Pons (tissue), 1 donor: ENCODE measurements at regions not wholly inside any gene's neighbourhood (a gene's known extent, or its start where the extent isn't known, plus 50 kb on each side); places are given as distances from the start of the nearest gene placed in this dataset.
"Not testable (repeated sequence)": the region's sequence is repeated elsewhere in the genome, so short reads cannot be mapped to it uniquely, and the experiment has no call there.

Experiments
- DNase-seq: peaks from one replicate; pipeline ENCODE4 v3.0.0-alpha.2; 2016; ENCODE audit warnings: low spot score

GRCh38 chr11:96899971-96900370, 510.2 kb downstream of the JRKL start:
- DNase-seq: no peak

- no peak for DNase-seq
Observed at GRCh38 chr11:96905143-96905542, 515.3 kb downstream of the JRKL start.

GRCh38 chr11:96905663-96906062, 515.9 kb downstream of the JRKL start:
- no peak for DNase-seq

GRCh38 chr11:96906476-96906875, 516.7 kb downstream of the JRKL start:
- no peak for DNase-seq

- no peak for DNase-seq
Observed at GRCh38 chr11:96925862-96926261, 536.0 kb downstream of the JRKL start.

GRCh38 chr11:96940227-96940626, 550.4 kb downstream of the JRKL start:
- DNase-seq: no peak

GRCh38 chr11:96942855-96943254, 553.0 kb downstream of the JRKL start:
- no peak for DNase-seq

GRCh38 chr11:96943970-96944369, 554.2 kb downstream of the JRKL start:
- no peak for DNase-seq

GRCh38 chr11:96948066-96948465, 558.3 kb downstream of the JRKL start:
- no peak for DNase-seq

GRCh38 chr11:96949464-96949863, 559.7 kb downstream of the JRKL start:
- no peak for DNase-seq

GRCh38 chr11:96954587-96955242, 564.9 kb downstream of the JRKL start:
- no peak for DNase-seq

- no peak for DNase-seq
Observed at GRCh38 chr11:96960476-96960875, 570.7 kb downstream of the JRKL start.

GRCh38 chr11:96960926-96961325, 571.1 kb downstream of the JRKL start:
- no peak for DNase-seq

- no peak for DNase-seq
Observed at GRCh38 chr11:96961931-96962330, 572.1 kb downstream of the JRKL start.

- no peak for DNase-seq
Observed at GRCh38 chr11:96963375-96963774, 573.6 kb downstream of the JRKL start.

- DNase-seq: no peak
Observed at GRCh38 chr11:96964661-96965060, 574.8 kb downstream of the JRKL start.

GRCh38 chr11:96967616-96968015, 577.8 kb downstream of the JRKL start:
- no peak for DNase-seq

GRCh38 chr11:96969251-96969650, 579.4 kb downstream of the JRKL start:
- DNase-seq: no peak

- DNase-seq: no peak
Observed at GRCh38 chr11:96978751-96979150, 588.9 kb downstream of the JRKL start.

- DNase-seq: no peak
Observed at GRCh38 chr11:96986516-96986915, 596.7 kb downstream of the JRKL start.

GRCh38 chr11:96990914-96991313, 601.1 kb downstream of the JRKL start:
- DNase-seq: no peak

- DNase-seq: no peak
Observed at GRCh38 chr11:97000481-97000880, 610.7 kb downstream of the JRKL start.

- no peak for DNase-seq
Observed at GRCh38 chr11:97007283-97007682, 617.5 kb downstream of the JRKL start.

- no peak for DNase-seq
Observed at GRCh38 chr11:97009613-97010012, 619.8 kb downstream of the JRKL start.

GRCh38 chr11:97010997-97011396, 621.2 kb downstream of the JRKL start:
- not testable (repeated sequence) for DNase-seq
